ENCODE measurements at regions not wholly inside any gene's neighbourhood (a gene's known extent, or its start where the extent isn't known, plus 50 kb on each side); places are given as distances from the start of the nearest gene placed in this dataset.

GRCh38 chr9:7293091-7293490 lies 506.5 kb downstream of the DMAC1 start:
- H3K4me3 ChIP-seq (ENCODE audit: low read depth, low read length): no peak overlapping the region
- in situ Hi-C loops (cut with HindIII; ENCODE audit: low pct_ligation_motif_present, low sequenced_read_pairs): no loop called here
- TF ChIP-seq CTCF (IDR thresholded peaks at IDR 0.05; ENCODE audit: low read depth, low read length, missing control alignments): no peak
- H3K36me3 ChIP-seq (replicated peaks): no peaks in the 10 kb centered on the region
- no peak overlapping the region for H3K27ac ChIP-seq
- no peak for DNase-seq
- no peaks in the 10 kb centered on the region for H3K27me3 ChIP-seq (replicated peaks)

GRCh38 chr9:7289773-7290172 lies 509.8 kb downstream of the DMAC1 start:
- no peak for DNase-seq
- no peak for TF ChIP-seq CTCF (IDR thresholded peaks at IDR 0.05; ENCODE audit: low read depth, low read length, missing control alignments)
- no peaks in the 10 kb centered on the region for H3K27me3 ChIP-seq (replicated peaks)
- H3K36me3 ChIP-seq (replicated peaks): no peaks in the 10 kb centered on the region
- in situ Hi-C loops (cut with HindIII; ENCODE audit: low pct_ligation_motif_present, low sequenced_read_pairs): no loop called here
- H3K27ac ChIP-seq: no peak overlapping the region
- H3K4me3 ChIP-seq (ENCODE audit: low read depth, low read length): no peak overlapping the region

GRCh38 chr9:7287986-7288385 lies 511.6 kb downstream of the DMAC1 start:
- DNase-seq: no peak
- Histone ChIP-seq H3K4me3 (ENCODE audit: low read depth, low read length) (no peak overlapping the region), H3K36me3 (replicated peaks) (no peaks in the 10 kb centered on the region), H3K27ac (no peak overlapping the region), H3K27me3 (replicated peaks) (no peaks in the 10 kb centered on the region)
- in situ Hi-C loops (cut with HindIII; ENCODE audit: low pct_ligation_motif_present, low sequenced_read_pairs): no loop called here
- no peak for TF ChIP-seq CTCF (IDR thresholded peaks at IDR 0.05; ENCODE audit: low read depth, low read length, missing control alignments)

GRCh38 chr9:7287065-7287464 lies 512.5 kb downstream of the DMAC1 start:
- no peak for DNase-seq
- H3K4me3 ChIP-seq (ENCODE audit: low read depth, low read length): no peak overlapping the region
- in situ Hi-C loops (cut with HindIII; ENCODE audit: low pct_ligation_motif_present, low sequenced_read_pairs): no loop called here
- TF ChIP-seq CTCF (IDR thresholded peaks at IDR 0.05; ENCODE audit: low read depth, low read length, missing control alignments): no peak
- no peaks in the 10 kb centered on the region for H3K27me3 ChIP-seq (replicated peaks)
- H3K27ac ChIP-seq: no peak overlapping the region
- H3K36me3 ChIP-seq (replicated peaks): no peaks in the 10 kb centered on the region

GRCh38 chr9:7286101-7286500 lies 513.5 kb downstream of the DMAC1 start:
- no peak for TF ChIP-seq CTCF (IDR thresholded peaks at IDR 0.05; ENCODE audit: low read depth, low read length, missing control alignments)
- H3K4me3 ChIP-seq (ENCODE audit: low read depth, low read length): no peak overlapping the region
- H3K27ac ChIP-seq: no peak overlapping the region
- no peaks in the 10 kb centered on the region for H3K36me3 ChIP-seq (replicated peaks)
- H3K27me3 ChIP-seq (replicated peaks): no peaks in the 10 kb centered on the region
- DNase-seq: no peak
- in situ Hi-C loops (cut with HindIII; ENCODE audit: low pct_ligation_motif_present, low sequenced_read_pairs): no loop called here

- no peak overlapping the region for H3K27ac ChIP-seq
- H3K36me3 ChIP-seq (replicated peaks): no peaks in the 10 kb centered on the region
- H3K4me3 ChIP-seq (ENCODE audit: low read depth, low read length): no peak overlapping the region
- in situ Hi-C loops (cut with HindIII; ENCODE audit: low pct_ligation_motif_present, low sequenced_read_pairs): no loop called here
- no peak for DNase-seq
- no peaks in the 10 kb centered on the region for H3K27me3 ChIP-seq (replicated peaks)
- TF ChIP-seq CTCF (IDR thresholded peaks at IDR 0.05; ENCODE audit: low read depth, low read length, missing control alignments): no peak
Measured at GRCh38 chr9:7285199-7285598, 514.4 kb downstream of the DMAC1 start.

Data from brain microvascular endothelial cell (primary cell).